A549 (cell line): ENCODE measurements at regions not wholly inside any gene's neighbourhood (a gene's known extent, or its start where the extent isn't known, plus 50 kb on each side); places are given as distances from the start of the nearest gene placed in this dataset.

Source experiments
- ATAC-seq, 2 experiments: fragments of 200-7000 bp in 1 of 2; fragments of >200 bp in 1 of 2; cut with Nextera tagmentation in 1 of 2; cut with Tn5 transposase in 1 of 2; 3 replicates each; pipeline versions ENCODE4 v1.8.0 to v1.9.1; 2018 to 2020; ENCODE audit warnings: mild to moderate bottlenecking in 1 of 2, moderate library complexity in 1 of 2
- CTCF ChIA-PET: fragments of 300-600 bp; sonication (Branson Sonifier 250); formaldehyde crosslinking; extraction: SDS; loops from one replicate; lab custom pipeline; 2021; ENCODE audit warnings: antibody characterized with exemption, inconsistent platforms; lab: Yijun Ruan, JAX
- POLR2A ChIA-PET: fragments of 350-600 bp; formaldehyde crosslinking; extraction: SDS; loops from one replicate; lab custom pipeline; 2021; ENCODE audit warnings: antibody characterized with exemption, inconsistent platforms; lab: Yijun Ruan, JAX
- DNase-seq, 2 experiments: peaks; one replicate each; pipeline versions ENCODE4 v3.0.0 to v3.0.0-alpha.2; 2011 to 2016; ENCODE audit warnings: low read depth in 1 of 2, low spot score in 1 of 2
- FAIRE-seq: peaks from 2 replicates; lab custom pipeline; 2011; peaks lifted over from hg19 to GRCh38; lab: Jason Lieb, UNC
- H3K27ac ChIP-seq, 2 experiments: fragments of >200 bp; sonication (Bioruptor Twin); formaldehyde crosslinking; 3 replicates each; pipeline ENCODE4 v1.5.1; 2016 to 2017
- H3K4me1 ChIP-seq: fragments of >200 bp; sonication (Bioruptor Twin); formaldehyde crosslinking; 3 replicates; pipeline ENCODE4 v1.6.1; 2016
- H3K4me2 ChIP-seq: fragments of >200 bp; sonication (Bioruptor Twin); formaldehyde crosslinking; 3 replicates; pipeline ENCODE4 v1.6.1; 2016
- H3K4me3 ChIP-seq: fragments of >200 bp; sonication (Bioruptor Twin); formaldehyde crosslinking; 3 replicates; pipeline ENCODE4 v1.5.1; 2016
- H3K9me3 ChIP-seq: fragments of >200 bp; sonication (Bioruptor Twin); formaldehyde crosslinking; 3 replicates; pipeline ENCODE4 v1.6.1; 2016
- BHLHE40 ChIP-seq: IDR thresholded peaks from 2 replicates; pipeline ENCODE4 v1.6.1; 2012; ENCODE audit warnings: low read depth, low read length, inconsistent platforms
- CBX2 ChIP-seq: fragments of 200-600 bp; sonication (generic); IDR thresholded peaks from 2 replicates; pipeline ENCODE4 v1.6.1; 2016; ENCODE audit warnings: low read depth, mild to moderate bottlenecking, borderline replicate concordance
- CEBPB ChIP-seq, 2 experiments: fragments of >200 bp in 1 of 2; sonication (Bioruptor Twin) in 1 of 2; formaldehyde crosslinking in 1 of 2; IDR thresholded peaks; 2 replicates each; pipeline ENCODE4 v1.6.1; 2012 to 2016
- CHD2 ChIP-seq: fragments of 150-350 bp; IDR thresholded peaks from 2 replicates; pipeline ENCODE4 v1.6.1; 2014; ENCODE audit warnings: low read length; ENCODE audit not compliant: partially characterized antibody
- CTCF ChIP-seq: fragments of >200 bp; sonication (Bioruptor Twin); formaldehyde crosslinking; IDR thresholded peaks from 3 replicates; pipeline ENCODE4 v1.5.1; 2016
- E2F6 ChIP-seq: IDR thresholded peaks from 2 replicates; pipeline ENCODE4 v1.6.1; 2012; ENCODE audit warnings: low read depth, borderline replicate concordance
- EHF ChIP-seq: fragments of 250-450 bp; sonication (Bioruptor Pico); IDR thresholded peaks from 2 replicates; pipeline ENCODE4 v1.5.0; 2020; ENCODE audit warnings: mild to moderate bottlenecking
- ELK1 ChIP-seq: fragments of 150-350 bp; IDR thresholded peaks from 2 replicates; pipeline ENCODE4 v1.6.1; 2014; ENCODE audit warnings: low read depth, mild to moderate bottlenecking, low read length
- EP300 ChIP-seq, 2 experiments: fragments of >200 bp; sonication (Bioruptor Twin); formaldehyde crosslinking; IDR thresholded peaks; 2 replicates in 1 of 2; 3 replicates in 1 of 2; pipeline ENCODE4 v1.6.1; 2016 to 2017
- ESRRA ChIP-seq: fragments of 150-350 bp; IDR thresholded peaks from 2 replicates; pipeline ENCODE4 v1.6.1; 2014; ENCODE audit warnings: mild to moderate bottlenecking, low read length, borderline replicate concordance
- FOXS1 ChIP-seq: fragments of 250-450 bp; sonication (Bioruptor Pico); IDR thresholded peaks from 2 replicates; pipeline ENCODE4 v1.5.0; 2020; ENCODE audit warnings: mild to moderate bottlenecking, moderate library complexity
- HOXA7 ChIP-seq: fragments of 250-450 bp; sonication (Bioruptor Pico); IDR thresholded peaks from 2 replicates; pipeline ENCODE4 v1.5.0; 2020; ENCODE audit warnings: mild to moderate bottlenecking, moderate library complexity
- HOXB5 ChIP-seq: fragments of 250-450 bp; sonication (Bioruptor Pico); IDR thresholded peaks from 2 replicates; pipeline ENCODE4 v1.5.0; 2020; ENCODE audit warnings: mild to moderate bottlenecking, moderate library complexity
- KDM1A ChIP-seq: fragments of 200-600 bp; sonication (generic); IDR thresholded peaks from 2 replicates; pipeline ENCODE4 v1.6.1; 2016; ENCODE audit warnings: low read depth, mild to moderate bottlenecking
- MYC ChIP-seq: IDR thresholded peaks from 2 replicates; pipeline ENCODE4 v1.6.1; 2012; ENCODE audit warnings: mild to moderate bottlenecking, inconsistent platforms, low read length, improper control_type of control experiment, borderline replicate concordance
- NFE2L2 ChIP-seq: fragments of 150-350 bp; conservative IDR thresholded peaks from 2 replicates; pipeline ENCODE4 v1.6.1; 2014; ENCODE audit warnings: low read length
- NPAS2 ChIP-seq: fragments of 250-450 bp; sonication (Bioruptor Pico); IDR thresholded peaks from 2 replicates; pipeline ENCODE4 v1.8.0; 2022; ENCODE audit warnings: mild to moderate bottlenecking, moderate library complexity, borderline replicate concordance
- PBX3 ChIP-seq: IDR thresholded peaks from 2 replicates; pipeline ENCODE4 v1.6.1; 2012
- POLR2A ChIP-seq: IDR thresholded peaks from 2 replicates; pipeline ENCODE4 v1.6.1; 2012; ENCODE audit warnings: mild to moderate bottlenecking, low read length
- RAD21 ChIP-seq, 2 experiments: fragments of >200 bp in 1 of 2; sonication (Bioruptor Twin) in 1 of 2; formaldehyde crosslinking in 1 of 2; IDR thresholded peaks in 1 of 2; conservative IDR thresholded peaks in 1 of 2; 2 replicates in 1 of 2; 3 replicates in 1 of 2; pipeline ENCODE4 v1.6.1; 2012 to 2018; ENCODE audit warnings: inconsistent platforms in 1 of 2
- RARB ChIP-seq: fragments of 250-450 bp; sonication (Bioruptor Pico); IDR thresholded peaks from 2 replicates; pipeline ENCODE4 v1.8.0; 2021; ENCODE audit warnings: mild to moderate bottlenecking, moderate library complexity
- SMC3 ChIP-seq: fragments of >200 bp; sonication (Bioruptor Twin); formaldehyde crosslinking; IDR thresholded peaks from 3 replicates; pipeline ENCODE4 v1.6.1; 2018; ENCODE audit warnings: inconsistent platforms
- SREBF2 ChIP-seq: fragments of 450-650 bp; IDR thresholded peaks from 2 replicates; pipeline ENCODE4 v1.6.1; 2014; ENCODE audit warnings: mild to moderate bottlenecking, moderate library complexity
- TFCP2L1 ChIP-seq: fragments of 250-450 bp; sonication (Bioruptor Pico); IDR thresholded peaks from 2 replicates; pipeline ENCODE4 v1.5.0; 2021; ENCODE audit warnings: mild to moderate bottlenecking
- TP53 ChIP-seq: fragments of 250-450 bp; sonication (Bioruptor Pico); IDR thresholded peaks from 2 replicates; pipeline ENCODE4 v1.5.0; 2021; ENCODE audit warnings: mild to moderate bottlenecking, moderate library complexity
- ZC3H11A ChIP-seq: fragments of 450-650 bp; IDR thresholded peaks from 2 replicates; pipeline ENCODE4 v1.6.1; 2014; ENCODE audit warnings: antibody characterized with exemption, mild to moderate bottlenecking
- ZFP36 ChIP-seq: fragments of 450-650 bp; IDR thresholded peaks from 2 replicates; pipeline ENCODE4 v1.6.1; 2014; ENCODE audit warnings: borderline replicate concordance; ENCODE audit not compliant: partially characterized antibody
- WGBS: methylation state at CpG from one replicate; pipeline ENCODE4 v1.1.6; 2017; ENCODE audit errors: missing lambda C conversion rate; 5-methylcytosine and 5-hydroxymethylcytosine counted together

- TF ChIP-seq TFCP2L1 (CRISPR knock-in tag) (no peak), NFE2L2 (no peak), ZFP36 (no peak), EP300 (IDR thresholded peaks at IDR 0.05) (no peak), EHF (CRISPR knock-in tag) (no peak)
- TF ChIP-seq, all 56 proteins: peak for 0
- 5% methylated on average over 1 of the region's 1 CpG for WGBS
- DNase-seq (no peak), ATAC-seq (no peak), FAIRE-seq (no peak)
- no peak overlapping the region for H3K27ac ChIP-seq
- ChIA-PET CTCF (interaction anchor here (1.2 kb wide), 1 partner anchor 54 kb away, joined by 3 read pairs; no protein-coding TSS in a partner anchor), POLR2A (no interaction called here)
- no peaks in the 10 kb centered on the region for H3K4me1 ChIP-seq
- no peaks in the 10 kb centered on the region for H3K9me3 ChIP-seq
- no peak overlapping the region for H3K4me3 ChIP-seq
- no peak overlapping the region for H3K4me2 ChIP-seq
These were observed 125.2 kb upstream of the ELAC2 start for GRCh38 chr17:13143001-13143400.

GRCh38 chr17:13140750-13141149 is 122.9 kb upstream of the ELAC2 start:
- H3K9me3 ChIP-seq, result no peaks in the 10 kb centered on the region
- ATAC-seq (no peak), DNase-seq (no peak), FAIRE-seq (no peak)
- CTCF ChIA-PET, result no interaction called here
- no peak overlapping the region for H3K27ac ChIP-seq
- no peak overlapping the region for H3K4me3 ChIP-seq
- POLR2A ChIA-PET, result no interaction called here
- TF ChIP-seq TP53 (no peak), FOXS1 (no peak), EP300 (IDR thresholded peaks at IDR 0.05) (no peak), CBX2 (no peak), ELK1 (no peak), CTCF (no peak), POLR2A (no peak), HOXA7 (no peak), EHF (CRISPR knock-in tag) (no peak), NPAS2 (CRISPR knock-in tag) (no peak), SREBF2 (no peak), CHD2 (no peak)
- no peak overlapping the region for H3K4me2 ChIP-seq
- 6% methylated on average over 2 of the region's 2 CpGs for WGBS
- no peaks in the 10 kb centered on the region for H3K4me1 ChIP-seq

- Histone ChIP-seq H3K9me3 (no peaks in the 10 kb centered on the region), H3K4me2 (no peak overlapping the region), H3K27ac (no peak overlapping the region), H3K4me3 (no peak overlapping the region), H3K4me1 (no peaks in the 10 kb centered on the region)
- ChIA-PET POLR2A (no interaction called here), CTCF (interaction anchor here (1.0 kb wide), 1 partner anchor 21 kb away, joined by 4 read pairs; no protein-coding TSS in a partner anchor)
- DNase-seq (no peak), FAIRE-seq (no peak), ATAC-seq (no peak)
- WGBS, result 0% methylated on average over 5 of the region's 5 CpGs
- TF ChIP-seq RAD21 (conservative IDR thresholded peaks at IDR 0.05 in 1 of 2, IDR thresholded peaks at IDR 0.05 in 1 of 2) (no peak), PBX3 (no peak), TFCP2L1 (CRISPR knock-in tag) (no peak), CEBPB (IDR thresholded peaks at IDR 0.05) (no peak), NPAS2 (CRISPR knock-in tag) (no peak), BHLHE40 (no peak), HOXB5 (no peak), ZC3H11A (no peak), E2F6 (no peak), SREBF2 (no peak), MYC (no peak), POLR2A (no peak), RARB (CRISPR knock-in tag) (no peak), ESRRA (no peak), HOXA7 (no peak), SMC3 (no peak), KDM1A (no peak)
These were observed 117.7 kb upstream of the ELAC2 start for GRCh38 chr17:13135506-13135905.
